H9 (cell line): ENCODE measurements at regions not wholly inside any gene's neighbourhood (a gene's known extent, or its start where the extent isn't known, plus 50 kb on each side); places are given as distances from the start of the nearest gene placed in this dataset.

ENCODE experiments used
- DNase-seq: peaks from one replicate; pipeline ENCODE4 v3.0.0-alpha.2; 2017
- H2AFZ ChIP-seq: one replicate; pipeline ENCODE4 v1.6.1; 2013; ENCODE audit warnings: mild to moderate bottlenecking, low read length, control low read depth, moderate library complexity
- H2AK5ac ChIP-seq: 2 replicates; pipeline ENCODE4 v1.6.1; 2013; ENCODE audit warnings: low read length, control low read depth, mixed read lengths; ENCODE audit not compliant: insufficient read length
- H2BK120ac ChIP-seq: one replicate; pipeline ENCODE4 v1.6.1; 2013; ENCODE audit warnings: low read depth, mild to moderate bottlenecking, low read length, control low read depth, inconsistent platforms; ENCODE audit not compliant: poor library complexity, severe bottlenecking
- H2BK12ac ChIP-seq: 2 replicates; pipeline ENCODE4 v1.6.1; 2013; ENCODE audit warnings: low read length, control low read depth, mixed read lengths, low read depth; ENCODE audit not compliant: insufficient read length
- H2BK15ac ChIP-seq: 2 replicates; pipeline ENCODE4 v1.6.1; 2013; ENCODE audit warnings: low read depth, low read length, control low read depth
- H2BK20ac ChIP-seq: one replicate; pipeline ENCODE4 v1.6.1; 2013; ENCODE audit warnings: low read depth, mild to moderate bottlenecking, low read length, control low read depth, inconsistent platforms; ENCODE audit not compliant: poor library complexity, severe bottlenecking
- H2BK5ac ChIP-seq: 2 replicates; pipeline ENCODE4 v1.6.1; 2013; ENCODE audit warnings: low read length, control low read depth, mixed read lengths; ENCODE audit not compliant: insufficient read length
- H3K14ac ChIP-seq: 2 replicates; pipeline ENCODE4 v1.6.1; 2013; ENCODE audit warnings: low read length, control low read depth; ENCODE audit not compliant: insufficient read depth
- H3K18ac ChIP-seq: 2 replicates; pipeline ENCODE4 v1.6.1; 2013; ENCODE audit warnings: low read depth, mild to moderate bottlenecking, mixed read lengths, low read length, control low read depth; ENCODE audit not compliant: insufficient read length
- H3K23ac ChIP-seq: 2 replicates; pipeline ENCODE4 v1.6.1; 2013; ENCODE audit warnings: low read length, control low read depth, mixed read lengths, low read depth; ENCODE audit not compliant: insufficient read length
- H3K23me2 ChIP-seq: 2 replicates; pipeline ENCODE4 v1.6.1; 2013; ENCODE audit warnings: low read depth, mild to moderate bottlenecking, mixed read lengths, low read length, control low read depth; ENCODE audit not compliant: insufficient read length, poor library complexity, severe bottlenecking
- H3K27ac ChIP-seq: 2 replicates; pipeline ENCODE4 v1.5.1; 2013; ENCODE audit warnings: low read length, control low read depth, mixed read lengths, low read depth; ENCODE audit not compliant: insufficient read length
- H3K27me3 ChIP-seq: 2 replicates; pipeline ENCODE4 v1.6.1; 2013; ENCODE audit warnings: low read length, control low read depth, inconsistent platforms; ENCODE audit not compliant: insufficient read depth
- H3K4ac ChIP-seq: 2 replicates; pipeline ENCODE4 v1.6.1; 2013; ENCODE audit warnings: low read depth, mild to moderate bottlenecking, control low read depth, inconsistent platforms, low read length, moderate library complexity
- H3K4me1 ChIP-seq: 2 replicates; pipeline ENCODE4 v1.6.1; 2013; ENCODE audit warnings: low read length, control low read depth, inconsistent platforms; ENCODE audit not compliant: insufficient read depth
- H3K4me2 ChIP-seq: 2 replicates; pipeline ENCODE4 v1.6.1; 2013; ENCODE audit warnings: low read length, control low read depth, mixed read lengths; ENCODE audit not compliant: insufficient read length, insufficient read depth
- H3K56ac ChIP-seq: 2 replicates; pipeline ENCODE4 v1.6.1; 2013; ENCODE audit warnings: low read depth, mild to moderate bottlenecking, mixed read lengths, low read length, control low read depth; ENCODE audit not compliant: insufficient read length
- H3K79me1 ChIP-seq: 2 replicates; pipeline ENCODE4 v1.6.1; 2013; ENCODE audit warnings: low read depth, mild to moderate bottlenecking, moderate library complexity, low read length, control low read depth, inconsistent platforms; ENCODE audit not compliant: insufficient read depth, poor library complexity, severe bottlenecking
- H3K79me2 ChIP-seq: 2 replicates; pipeline ENCODE4 v1.6.1; 2013; ENCODE audit warnings: low read length, control low read depth, inconsistent platforms; ENCODE audit not compliant: insufficient read depth
- H3K9ac ChIP-seq: 2 replicates; pipeline ENCODE4 v1.6.1; 2013; ENCODE audit warnings: low read length, control low read depth, mixed read lengths; ENCODE audit not compliant: insufficient read length; ENCODE audit errors: extremely low read depth
- H3K9me3 ChIP-seq: one replicate; pipeline ENCODE4 v1.6.1; 2013; ENCODE audit warnings: low read depth, low read length, inconsistent platforms; ENCODE audit not compliant: control insufficient read depth
- H3T11ph ChIP-seq: one replicate; pipeline ENCODE4 v1.6.1; 2013; ENCODE audit warnings: mild to moderate bottlenecking, low read length, control low read depth, inconsistent platforms
- H4K20me1 ChIP-seq: one replicate; pipeline ENCODE4 v1.6.1; 2013; ENCODE audit not compliant: control insufficient read depth, insufficient read length, insufficient read depth
- H4K5ac ChIP-seq: 2 replicates; pipeline ENCODE4 v1.6.1; 2013; ENCODE audit warnings: low read depth, mild to moderate bottlenecking, mixed read lengths, low read length, control low read depth; ENCODE audit not compliant: insufficient read length
- H4K8ac ChIP-seq: replicated peaks from 2 replicates; pipeline ENCODE4 v1.6.1; 2013; ENCODE audit warnings: low read length, control low read depth, mixed read lengths, low read depth; ENCODE audit not compliant: insufficient read length
- H4K91ac ChIP-seq: 2 replicates; pipeline ENCODE4 v1.6.1; 2013; ENCODE audit warnings: low read depth, mild to moderate bottlenecking, moderate library complexity, mixed read lengths, low read length, control low read depth; ENCODE audit not compliant: insufficient read length
- H3K27ac Mint-ChIP-seq, 3 experiments: 2 replicates in 2 of 3; 3 replicates in 1 of 3; pipeline ENCODE4 v1.8.0; 2020 to 2021; ENCODE audit warnings: mixed read lengths in 3 of 3, mild to moderate bottlenecking in 1 of 3, moderate library complexity in 1 of 3
- H3K27me3 Mint-ChIP-seq: 2 replicates; pipeline ENCODE4 v1.8.0; 2021; ENCODE audit warnings: low read depth, mild to moderate bottlenecking, moderate library complexity, mixed read lengths
- H3K36me3 Mint-ChIP-seq, 3 experiments: 2 replicates in 2 of 3; 3 replicates in 1 of 3; pipeline ENCODE4 v1.8.0; 2020 to 2021; ENCODE audit warnings: low read depth in 3 of 3, mixed read lengths in 3 of 3; ENCODE audit not compliant: insufficient read depth in 1 of 3
- H3K4me1 Mint-ChIP-seq, 2 experiments: 2 replicates each; pipeline ENCODE4 v1.8.0; 2020; ENCODE audit warnings: mixed read lengths in 2 of 2
- H3K4me3 Mint-ChIP-seq, 2 experiments: 2 replicates in 1 of 2; 3 replicates in 1 of 2; pipeline ENCODE4 v1.8.0; 2020 to 2021; ENCODE audit warnings: mild to moderate bottlenecking in 2 of 2, mixed read lengths in 2 of 2, moderate library complexity in 1 of 2
- H3K9me3 Mint-ChIP-seq, 2 experiments: 2 replicates in 1 of 2; 3 replicates in 1 of 2; pipeline ENCODE4 v1.8.0; 2020; ENCODE audit warnings: mild to moderate bottlenecking in 2 of 2, mixed read lengths in 2 of 2, moderate library complexity in 1 of 2
- CTCF ChIP-seq: fragments of 200-600 bp; sonication (generic); conservative IDR thresholded peaks from 3 replicates; pipeline ENCODE4 v1.8.0; 2021; ENCODE audit warnings: antibody characterized with exemption, mild to moderate bottlenecking
- WGBS: extraction: QIAGEN DNeasy Blood & Tissue Kit; methylation state at CpG from one replicate; pipeline ENCODE4 v1.1.7; 2013; ENCODE audit warnings: missing lambda C conversion rate, low lambda C conversion rate, mixed read lengths; ENCODE audit not compliant: insufficient read length; ENCODE audit errors: extremely low coverage; 5-methylcytosine and 5-hydroxymethylcytosine counted together

GRCh38 chr7:130803127-130803526 is 69.1 kb upstream of the KLF14 start:
- Mint-ChIP-seq H3K4me3 (no peak overlapping the region), H3K4me1 (peaks cover 0 to 3% of the 10 kb centered on the region in 2 experiments; a peak in 1 of 4 replicates), H3K27me3 (no peaks in the 10 kb centered on the region; the same call in none of the 2 replicates), H3K27ac (no peak overlapping the region), H3K36me3 (no peaks in the 10 kb centered on the region), H3K9me3 (no peaks in the 10 kb centered on the region)
- no peaks in the 10 kb centered on the region for H3K4me1 ChIP-seq
- no peak overlapping the region for H4K91ac ChIP-seq
- H4K8ac ChIP-seq, result no peak overlapping the region
- no peak overlapping the region for H2BK120ac ChIP-seq
- no peak overlapping the region for H2BK15ac ChIP-seq
- H4K20me1 ChIP-seq, result no peaks in the 10 kb centered on the region
- H3K27ac ChIP-seq, result no peak overlapping the region
- no peak overlapping the region for H3K14ac ChIP-seq
- H3K27me3 ChIP-seq, result no peaks in the 10 kb centered on the region
- H3K23ac ChIP-seq, result no peak overlapping the region
- WGBS, result no CpG with 5 or more reads among the region's 3 CpGs
- no peak overlapping the region for H4K5ac ChIP-seq
- H3K79me2 ChIP-seq, result no peaks in the 10 kb centered on the region
- no peak overlapping the region for H2BK20ac ChIP-seq
- no peaks in the 10 kb centered on the region for H3K79me1 ChIP-seq
- no peak overlapping the region for H3K4ac ChIP-seq
- no peaks in the 10 kb centered on the region for H3K23me2 ChIP-seq
- no peak overlapping the region for H3K9ac ChIP-seq
- DNase-seq, result no peak
- H2BK12ac ChIP-seq, result no peak overlapping the region
- TF ChIP-seq CTCF, result no peak
- no peak overlapping the region for H3K56ac ChIP-seq
- H3T11ph ChIP-seq, result no peak overlapping the region
- H2AFZ ChIP-seq, result no peak overlapping the region
- H2AK5ac ChIP-seq, result no peak overlapping the region
- H3K18ac ChIP-seq, result no peak overlapping the region
- H2BK5ac ChIP-seq, result no peak overlapping the region
- no peak overlapping the region for H3K4me2 ChIP-seq
- H3K9me3 ChIP-seq, result no peaks in the 10 kb centered on the region
